CD4-positive, alpha-beta T cell treated with Interleukin-1 beta for 1 hour (primary cell): ENCODE measurements at regions not wholly inside any gene's neighbourhood (a gene's known extent, or its start where the extent isn't known, plus 50 kb on each side); places are given as distances from the start of the nearest gene placed in this dataset.

ENCODE experiments used
- DNase-seq, 2 donors: peaks; one replicate each; pipeline ENCODE4 v3.0.0-alpha.2; 2020 to 2022

- DNase-seq = no peak
These were observed 1189.6 kb downstream of the PCDH18 start for GRCh38 chr4:136342666-136343065.

- no peak for DNase-seq
These were observed 1195.1 kb downstream of the PCDH18 start for GRCh38 chr4:136337216-136337615.

DNA sequence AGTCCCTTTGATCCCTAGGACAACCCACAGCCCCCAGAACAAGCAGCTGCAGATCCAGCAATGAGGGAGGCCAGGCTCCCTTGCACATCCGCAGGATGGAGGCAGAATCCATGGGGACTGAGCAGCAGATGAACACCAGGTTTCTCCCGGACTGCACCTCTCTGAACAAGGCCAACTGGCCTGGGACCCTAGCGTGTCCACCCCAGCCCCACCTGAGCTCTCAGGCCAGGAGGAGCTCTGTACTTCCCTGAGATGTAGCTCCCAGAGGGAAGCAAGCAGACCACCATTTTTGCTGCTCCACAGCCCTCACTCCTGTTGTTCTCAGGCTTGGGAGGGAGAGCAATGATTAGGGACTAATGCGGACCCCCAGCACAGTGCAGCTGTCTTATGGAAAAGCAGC is 1195.8 kb downstream of the PCDH18 start:
- no peak for DNase-seq

DNA sequence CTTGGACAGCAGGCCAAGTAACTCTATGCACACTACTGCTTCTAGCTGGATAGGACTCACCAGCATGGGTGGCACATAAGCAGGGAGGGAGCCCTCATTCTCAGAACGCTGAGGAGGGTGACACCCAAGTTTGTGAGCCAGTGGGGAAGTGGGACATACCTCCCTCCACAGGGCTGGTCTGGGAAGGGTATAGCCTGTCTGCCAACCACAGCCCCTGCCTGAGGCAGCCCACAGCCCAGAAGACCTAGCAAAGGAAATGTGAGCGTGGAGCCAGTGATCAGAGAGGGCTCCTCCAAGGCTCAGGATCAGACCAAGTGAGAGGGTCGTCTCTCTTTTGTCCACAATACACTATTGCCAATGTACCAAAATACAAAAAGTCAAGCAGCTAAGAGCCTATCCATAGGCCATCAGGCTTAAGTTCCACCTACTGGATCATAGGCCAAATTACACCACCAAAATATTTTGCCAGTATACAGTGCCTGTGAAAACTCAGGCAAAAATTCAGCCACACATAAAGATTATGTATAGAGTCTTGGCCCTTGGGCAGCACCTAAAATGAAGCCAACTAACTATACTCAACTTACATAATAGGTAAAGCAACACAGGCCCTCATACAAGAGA is 1203.1 kb downstream of the PCDH18 start:
- no peak for DNase-seq

DNA sequence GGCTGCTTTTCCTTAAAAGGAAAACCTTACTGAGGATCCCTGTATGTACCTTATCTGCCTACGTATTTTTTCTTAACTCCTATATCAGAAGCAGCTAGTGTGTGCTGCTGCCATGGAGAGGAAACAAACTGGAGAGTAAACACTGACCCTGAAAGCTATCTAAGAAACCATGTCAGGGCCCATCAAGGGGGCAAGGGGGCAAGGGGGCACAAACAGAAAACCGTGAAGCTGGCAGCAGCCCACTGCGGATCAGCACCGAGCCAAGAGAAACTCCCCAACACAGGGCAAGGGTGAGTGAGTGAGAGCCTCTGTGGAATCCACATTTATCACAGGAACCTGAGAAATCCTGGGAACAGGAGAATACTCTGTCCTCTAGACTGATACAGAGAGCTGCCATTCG is 1204.2 kb downstream of the PCDH18 start:
- no peak for DNase-seq

- DNase-seq = no peak
These were observed 1211.9 kb downstream of the PCDH18 start for GRCh38 chr4:136320465-136320813.

GRCh38 chr4:136319789-136320464 is 1212.4 kb downstream of the PCDH18 start:
- DNase-seq = no peak

DNA sequence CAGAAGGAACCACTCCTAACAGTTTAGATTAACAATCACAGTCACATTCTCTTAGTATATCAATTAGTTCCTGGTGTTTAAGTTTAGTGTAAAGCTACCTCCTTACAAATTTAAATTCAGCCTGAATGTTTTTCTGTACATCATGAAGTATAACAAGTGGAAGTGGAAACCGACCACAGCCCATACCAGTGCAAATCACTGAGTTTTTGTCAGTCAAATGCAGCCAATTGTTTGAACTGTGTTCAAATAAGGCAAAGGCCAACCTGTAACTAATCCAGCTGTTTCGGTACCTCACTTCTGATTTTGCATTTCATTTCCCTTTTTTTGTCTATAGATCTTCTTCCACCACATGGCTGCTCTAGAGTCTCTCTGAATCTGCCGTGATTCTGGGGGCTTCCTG is 1215.3 kb downstream of the PCDH18 start:
- no peak for DNase-seq

DNA sequence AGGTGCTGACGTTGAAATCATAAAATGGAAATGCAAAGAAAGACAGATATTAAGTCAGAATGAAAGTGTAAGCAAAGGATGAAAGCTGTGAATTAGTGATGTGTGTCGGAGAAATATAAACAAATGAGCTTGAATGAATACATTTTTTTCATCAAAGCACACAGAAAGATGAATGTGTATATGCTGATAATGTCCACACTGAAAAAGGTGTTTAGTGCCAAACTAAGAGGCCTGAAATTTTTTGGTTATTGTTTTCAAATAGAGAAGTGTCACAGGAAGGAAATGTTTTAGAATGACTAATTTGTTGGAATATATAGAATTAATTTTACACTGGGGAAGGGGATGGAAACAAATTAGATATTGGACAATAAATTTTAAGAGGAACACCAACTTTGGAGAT is 1217.6 kb downstream of the PCDH18 start:
- DNase-seq = no peak

- no peak for DNase-seq
These were observed 1220.5 kb downstream of the PCDH18 start for GRCh38 chr4:136311774-136312173.

GRCh38 chr4:136307765-136308164 is 1224.5 kb downstream of the PCDH18 start:
- DNase-seq = no peak

DNA sequence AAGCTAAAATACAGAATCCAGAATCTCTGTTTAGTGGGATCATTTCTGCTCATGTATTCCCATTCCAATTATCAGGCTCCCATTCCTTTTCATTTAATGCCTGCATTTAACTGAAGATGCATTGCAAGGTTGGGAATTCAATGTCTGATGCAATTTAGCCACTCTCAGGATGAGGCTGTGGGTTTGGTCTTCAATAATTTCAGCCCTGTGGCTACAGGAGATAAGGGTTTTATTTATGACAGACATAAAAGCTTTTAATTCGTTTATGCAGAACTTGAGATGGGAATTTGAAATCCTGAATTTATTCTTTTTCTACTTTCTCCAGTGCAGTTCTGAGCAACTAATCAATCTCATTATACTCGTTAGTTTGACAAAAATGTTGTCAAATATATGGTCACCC is 1225.9 kb downstream of the PCDH18 start:
- no peak for DNase-seq

- no peak for DNase-seq
These were observed 1229.7 kb downstream of the PCDH18 start for GRCh38 chr4:136302566-136302965.

DNA sequence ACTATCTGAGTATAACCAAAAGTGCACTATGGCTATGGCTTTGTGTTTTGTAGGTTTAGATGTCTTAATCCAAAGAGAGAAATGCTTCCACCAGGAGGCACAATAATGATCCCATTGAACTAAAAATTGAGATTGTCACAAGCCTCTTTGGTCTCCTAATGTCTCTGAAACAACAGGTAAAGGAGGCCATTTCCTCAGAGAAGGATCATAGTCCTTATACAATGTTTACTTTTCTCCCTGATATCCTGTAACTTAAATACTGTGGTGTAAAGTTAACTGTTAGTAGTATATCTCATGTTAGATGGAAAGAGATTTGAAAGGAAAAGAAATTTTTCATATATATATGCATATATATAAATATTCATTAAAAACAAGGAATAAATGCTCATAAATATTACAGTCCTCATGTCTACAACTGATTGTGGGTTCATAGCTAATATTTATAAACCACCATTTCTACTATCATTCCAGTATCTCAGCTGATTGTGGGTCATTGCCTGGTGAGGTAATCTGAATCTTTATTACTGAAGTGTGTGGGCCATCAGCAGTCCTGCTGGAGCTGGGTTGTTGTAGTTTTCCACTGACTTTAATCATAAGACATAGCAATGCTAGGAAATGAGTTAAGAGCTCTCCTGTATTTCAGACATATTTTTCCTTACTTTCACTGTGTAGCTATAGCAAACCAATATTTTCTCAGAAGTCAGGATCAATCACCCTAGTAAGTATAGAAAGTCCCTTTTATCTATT is 1230.4 kb downstream of the PCDH18 start:
- no peak for DNase-seq

DNA sequence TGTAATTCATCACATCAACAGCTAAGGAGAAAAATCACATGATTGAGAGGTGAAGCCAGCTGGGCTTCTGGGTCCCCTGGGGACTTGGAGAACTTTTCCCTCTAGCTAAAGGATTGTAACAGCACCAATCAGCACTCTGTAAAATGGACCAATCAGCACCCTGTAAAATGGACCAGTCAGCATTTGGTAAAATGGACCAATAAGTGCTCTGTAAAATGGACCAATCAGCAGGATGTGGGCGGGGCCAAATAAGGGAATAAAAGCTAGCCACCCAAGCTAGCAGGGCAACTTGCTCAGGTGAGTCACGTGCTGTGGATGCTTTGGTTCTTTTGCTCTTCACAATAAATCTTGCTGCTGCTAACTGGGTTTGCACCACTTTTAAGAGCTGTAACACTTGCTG is 1248.3 kb downstream of the PCDH18 start:
- no peak for DNase-seq

- no peak for DNase-seq
These were observed 1250.4 kb downstream of the PCDH18 start for GRCh38 chr4:136281889-136282288.

DNA sequence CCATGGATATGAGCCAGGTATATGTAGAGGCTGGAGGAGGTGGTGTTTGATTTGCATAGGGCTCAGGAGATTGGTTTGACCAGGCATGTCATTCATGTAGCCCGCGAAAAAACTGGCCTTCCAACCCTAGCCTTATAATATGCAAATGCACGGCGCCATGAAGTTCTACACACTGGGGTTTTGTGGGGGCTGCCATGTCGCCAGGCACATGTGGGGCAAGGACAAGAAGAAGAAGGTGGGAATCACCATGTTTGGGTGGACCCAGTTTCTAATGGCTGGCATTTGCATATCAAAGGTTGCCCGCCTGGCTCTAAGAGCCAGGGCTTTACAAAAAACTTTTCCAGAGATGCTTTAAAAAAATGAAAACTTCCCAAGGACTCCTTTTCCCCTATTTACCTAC is 1251.0 kb downstream of the PCDH18 start:
- no peak for DNase-seq

- DNase-seq = no peak
These were observed 1254.6 kb downstream of the PCDH18 start for GRCh38 chr4:136277741-136278140.

DNA sequence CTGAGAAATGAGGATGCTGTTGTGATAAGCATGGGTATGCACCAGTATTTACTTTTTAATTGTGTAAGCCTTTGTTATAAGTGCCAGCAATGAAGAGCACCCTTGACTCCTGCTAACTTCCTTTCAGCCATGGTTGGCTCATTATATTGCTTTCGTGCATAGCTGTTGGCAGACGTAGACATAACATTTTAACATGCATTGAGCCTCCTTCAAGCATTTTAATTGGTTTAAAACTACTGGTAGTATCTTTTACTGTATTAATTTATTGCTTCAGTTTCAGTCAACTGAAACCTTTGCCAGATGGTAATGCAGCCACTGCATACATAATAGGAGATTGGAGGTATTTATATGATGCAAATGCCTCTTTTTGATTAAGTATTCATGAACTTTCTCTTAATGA is 1285.4 kb downstream of the PCDH18 start:
- DNase-seq = no peak

DNA sequence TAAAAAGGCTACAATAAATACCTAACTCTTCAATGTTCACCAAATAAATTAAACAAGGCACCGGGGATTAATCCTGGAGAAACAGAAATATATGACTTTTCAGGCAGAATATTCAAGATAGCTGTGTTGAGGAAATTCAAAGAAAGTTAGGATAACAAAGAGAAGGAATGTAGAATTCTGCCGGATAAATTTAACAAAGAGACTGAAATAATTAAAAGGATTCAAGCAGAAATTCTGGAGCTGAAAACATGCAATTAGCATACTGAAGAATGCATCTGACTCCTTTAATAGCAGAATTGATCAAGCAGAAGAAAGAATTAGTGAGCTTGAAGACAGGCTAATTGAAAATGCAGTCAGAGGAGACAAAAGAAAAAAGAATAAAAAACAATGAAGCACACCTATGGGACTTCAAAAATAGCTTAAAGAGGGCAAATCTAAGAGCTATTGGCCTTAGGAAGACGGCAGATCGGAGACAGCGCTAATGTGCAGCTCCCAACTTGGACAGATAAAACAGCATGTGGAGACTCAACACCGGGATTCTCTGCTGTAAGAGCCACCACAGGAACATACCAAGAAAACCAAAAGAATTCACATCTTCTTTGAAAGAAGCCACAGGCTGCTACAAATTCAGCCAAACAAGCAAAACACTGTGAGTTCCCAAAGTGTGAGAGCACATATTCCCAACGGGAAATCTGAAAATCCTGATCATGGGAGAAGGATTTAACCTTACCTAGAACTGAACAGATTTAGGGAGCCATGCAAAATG is 1290.9 kb downstream of the PCDH18 start:
- DNase-seq = no peak

DNA sequence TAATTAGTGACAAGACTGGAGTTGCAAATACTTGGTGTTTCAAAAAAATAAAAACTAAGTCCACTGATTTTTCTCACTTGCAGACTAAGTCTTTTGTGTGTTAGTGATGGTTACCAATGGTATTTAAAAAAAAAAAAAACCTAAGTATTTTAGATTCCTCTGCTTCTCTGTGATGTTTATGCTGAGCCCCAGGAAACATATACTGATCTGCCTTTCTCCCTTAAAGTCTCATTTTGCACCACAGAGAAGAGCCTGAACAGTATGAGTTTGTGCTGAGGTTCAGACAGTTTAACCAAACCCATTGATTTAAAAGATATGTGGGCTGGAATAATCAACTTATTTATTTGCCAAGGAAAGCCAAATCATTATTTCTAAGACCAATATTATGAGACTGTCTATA is 1305.0 kb downstream of the PCDH18 start:
- DNase-seq = no peak

GRCh38 chr4:136219592-136220125 is 1312.6 kb downstream of the PCDH18 start:
- DNase-seq = no peak

DNA sequence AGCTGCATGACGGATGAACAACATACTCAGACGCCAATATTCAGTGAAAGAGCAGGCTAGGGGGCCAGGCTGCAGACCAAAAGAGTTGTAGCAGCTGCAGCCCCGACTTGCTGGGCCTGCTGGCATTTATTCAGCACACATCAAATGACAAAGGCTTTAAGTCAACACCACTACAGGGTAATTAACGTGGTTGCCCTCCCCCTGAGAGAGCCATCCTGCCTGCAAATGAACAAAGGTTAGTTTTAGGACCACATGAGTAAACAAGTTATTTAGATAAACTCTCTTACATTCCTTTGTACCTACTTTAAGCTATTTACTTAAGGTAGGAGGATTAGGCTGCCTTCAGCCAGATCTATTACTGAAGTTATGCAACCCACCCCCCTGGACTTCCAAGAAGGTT is 1329.1 kb downstream of the PCDH18 start:
- DNase-seq = no peak
